ENCODE measurements at regions not wholly inside any gene's neighbourhood (a gene's known extent, or its start where the extent isn't known, plus 50 kb on each side); places are given as distances from the start of the nearest gene placed in this dataset.

- no peak for DNase-seq
Observed at GRCh38 chr6:109920911-109921310, 57.2 kb upstream of the GPR6 start.

GRCh38 chr6:109922851-109923250, 55.3 kb upstream of the GPR6 start:
- no peak for DNase-seq

- peak; percentile 3 for DNase-seq
Observed at GRCh38 chr6:109925075-109925474, 53.0 kb upstream of the GPR6 start.

GRCh38 chr6:109927052-109927451, 51.1 kb upstream of the GPR6 start:
- no peak for DNase-seq
